ENCODE measurements at regions not wholly inside any gene's neighbourhood (a gene's known extent, or its start where the extent isn't known, plus 50 kb on each side); places are given as distances from the start of the nearest gene placed in this dataset.

- TF ChIP-seq CTCF (tag by site-specific recombination; IDR thresholded peaks at IDR 0.05) (no peak), ZNF610 (tag by site-specific recombination; IDR thresholded peaks at IDR 0.05; ENCODE audit: borderline replicate concordance) (no peak), ZNF2 (tag by site-specific recombination; IDR thresholded peaks at IDR 0.05) (no peak), MYNN (tag by site-specific recombination; IDR thresholded peaks at IDR 0.05; ENCODE audit: borderline replicate concordance) (no peak)
- TF ChIP-seq, protein P1, sequence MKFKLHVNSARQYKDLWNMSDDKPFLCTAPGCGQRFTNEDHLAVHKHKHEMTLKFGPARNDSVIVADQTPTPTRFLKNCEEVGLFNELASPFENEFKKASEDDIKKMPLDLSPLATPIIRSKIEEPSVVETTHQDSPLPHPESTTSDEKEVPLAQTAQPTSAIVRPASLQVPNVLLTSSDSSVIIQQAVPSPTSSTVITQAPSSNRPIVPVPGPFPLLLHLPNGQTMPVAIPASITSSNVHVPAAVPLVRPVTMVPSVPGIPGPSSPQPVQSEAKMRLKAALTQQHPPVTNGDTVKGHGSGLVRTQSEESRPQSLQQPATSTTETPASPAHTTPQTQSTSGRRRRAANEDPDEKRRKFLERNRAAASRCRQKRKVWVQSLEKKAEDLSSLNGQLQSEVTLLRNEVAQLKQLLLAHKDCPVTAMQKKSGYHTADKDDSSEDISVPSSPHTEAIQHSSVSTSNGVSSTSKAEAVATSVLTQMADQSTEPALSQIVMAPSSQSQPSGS (tag by site-specific recombination; IDR thresholded peaks at IDR 0.05; ENCODE audit: low read depth): no peak
Measured at GRCh38 chr10:107692072-107692471, 527.6 kb upstream of the SORCS1 start.
